NCI-H2029 (cell line): ENCODE measurements at regions not wholly inside any gene's neighbourhood (a gene's known extent, or its start where the extent isn't known, plus 50 kb on each side); places are given as distances from the start of the nearest gene placed in this dataset.
"Not testable (repeated sequence)": the region's sequence is repeated elsewhere in the genome, so short reads cannot be mapped to it uniquely, and the experiment has no call there.

Experiments
- DNase-seq: peaks from one replicate; lab custom pipeline; 2025; lab: John Stamatoyannopoulos, UW

DNA sequence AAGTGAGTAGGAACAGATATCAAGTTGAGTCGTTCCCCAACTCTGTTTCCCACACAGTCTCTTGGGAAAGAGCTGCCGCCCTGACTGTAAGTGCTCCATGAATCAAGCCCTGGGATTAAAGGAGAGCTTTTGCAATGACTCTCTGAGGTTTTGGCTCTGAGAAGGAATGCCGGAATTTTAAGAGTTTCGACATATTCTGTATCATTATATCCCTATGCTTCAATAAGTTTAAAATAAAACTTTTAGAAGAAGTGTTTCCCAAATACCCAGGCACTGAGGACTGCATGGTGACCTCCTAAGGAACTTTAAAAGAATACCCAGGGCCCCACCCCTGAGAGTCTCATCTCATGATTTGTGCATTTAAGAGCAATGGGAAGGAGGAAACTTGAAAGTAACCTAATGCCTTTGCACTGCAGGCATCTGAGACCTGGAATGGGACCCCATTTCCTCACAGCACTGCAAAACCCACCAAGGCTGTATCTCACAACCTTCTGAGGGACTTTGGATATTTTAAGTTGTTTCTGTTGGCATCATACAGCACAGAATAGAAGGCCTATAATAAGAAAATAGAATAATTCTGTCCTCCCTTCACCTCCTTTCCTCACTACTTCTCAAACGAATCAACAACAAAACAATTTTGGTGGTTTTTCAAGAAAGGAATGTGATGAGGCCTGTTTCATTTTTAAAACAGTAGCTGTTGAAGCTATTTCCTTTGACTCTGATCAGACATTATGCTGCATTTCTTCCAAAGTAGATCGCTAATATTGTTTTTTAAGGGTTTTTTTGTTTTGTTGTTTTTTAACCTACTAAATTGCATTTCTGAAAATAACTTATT lies 121.2 kb downstream of the GASK1B start:
- DNase-seq, result no peak

DNA sequence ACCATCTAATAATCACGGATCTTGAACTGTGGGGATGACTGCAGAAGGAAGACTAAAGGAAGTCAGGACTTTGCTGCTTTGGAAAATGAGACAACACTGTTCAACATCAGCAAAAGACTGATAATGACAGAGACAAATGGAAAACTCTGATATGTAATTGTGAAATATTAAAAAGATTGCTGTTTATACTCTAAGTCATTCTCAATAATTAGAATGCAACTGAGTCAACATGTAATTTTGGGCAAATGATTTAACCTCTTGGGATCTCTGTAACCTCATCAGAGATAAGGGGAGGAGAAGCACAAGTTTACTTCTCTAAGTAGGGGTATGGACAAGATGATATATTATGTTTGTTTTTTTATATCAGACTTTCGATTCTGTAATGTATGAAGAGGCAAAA lies 121.9 kb downstream of the GASK1B start:
- no peak for DNase-seq

DNA sequence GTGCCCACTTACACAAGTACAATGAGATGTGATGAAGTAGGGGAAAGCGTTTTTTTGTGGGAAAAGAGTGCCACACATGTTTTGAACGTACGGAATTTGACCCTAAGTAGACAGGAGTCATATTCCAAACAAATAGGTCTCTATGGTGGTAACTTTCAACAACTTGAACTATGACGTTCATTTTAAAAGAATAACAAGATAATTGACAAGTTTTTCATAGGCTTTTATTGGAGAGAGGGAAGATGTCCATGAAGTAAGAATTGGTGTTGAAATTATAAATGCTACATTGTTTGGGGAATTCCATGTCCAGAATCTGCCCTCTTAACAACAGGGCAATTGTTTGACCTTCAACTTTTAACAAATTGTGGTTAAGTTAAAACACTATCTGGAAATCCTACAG lies 126.5 kb downstream of the GASK1B start:
- no peak for DNase-seq

DNA sequence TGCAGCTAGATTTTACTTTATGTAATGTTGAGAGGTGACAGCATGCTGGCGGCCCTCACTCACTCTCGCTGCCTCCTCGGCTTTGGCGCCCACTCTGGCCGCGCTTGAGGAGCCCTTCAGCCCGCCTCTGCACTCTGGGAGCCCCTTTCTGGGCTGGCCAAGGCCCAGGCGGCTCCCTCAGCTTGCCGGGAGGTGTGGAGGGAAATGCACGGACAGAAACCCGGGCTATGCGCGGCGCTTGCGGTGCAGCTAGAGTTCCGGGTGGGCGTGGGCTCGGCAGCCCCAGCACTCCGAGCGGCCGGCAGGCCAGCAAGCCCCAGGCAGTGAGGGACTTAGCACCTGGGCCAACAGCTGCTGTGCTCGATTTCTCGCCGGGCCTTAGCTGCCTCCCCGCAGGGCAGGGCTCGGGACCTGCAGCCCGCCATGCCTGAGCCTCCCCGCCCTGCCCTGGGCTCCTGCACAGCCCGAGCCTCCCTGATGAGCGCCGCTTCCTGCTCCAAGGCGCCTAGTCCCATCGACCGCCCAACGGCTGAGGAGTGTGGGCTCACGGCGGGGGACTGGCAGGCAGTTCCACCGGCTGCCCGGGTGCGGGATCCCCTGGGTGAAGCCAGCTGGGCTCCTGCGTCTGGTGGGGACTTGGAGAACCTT lies 128.7 kb downstream of the GASK1B start:
- no peak for DNase-seq

DNA sequence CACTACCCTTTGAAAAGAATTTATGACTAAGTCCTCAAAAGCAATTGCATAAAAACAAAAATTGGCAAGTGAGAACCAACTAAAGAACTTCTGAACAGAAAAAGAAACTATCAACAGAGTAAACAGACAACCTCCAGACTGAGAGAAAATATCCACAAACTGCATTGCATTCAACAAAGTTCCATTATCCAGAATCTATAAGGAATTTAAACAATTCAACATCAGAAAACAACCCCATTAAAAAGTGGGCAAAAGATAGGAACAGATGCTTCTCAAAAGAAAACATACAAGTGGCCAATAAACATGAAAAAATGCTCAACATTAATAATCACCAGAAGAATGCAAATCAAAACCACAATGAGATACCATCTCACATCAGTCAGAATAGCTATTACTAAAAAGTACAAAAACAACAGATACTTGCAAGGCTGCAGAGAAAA lies 130.2 kb downstream of the GASK1B start:
- no peak for DNase-seq

DNA sequence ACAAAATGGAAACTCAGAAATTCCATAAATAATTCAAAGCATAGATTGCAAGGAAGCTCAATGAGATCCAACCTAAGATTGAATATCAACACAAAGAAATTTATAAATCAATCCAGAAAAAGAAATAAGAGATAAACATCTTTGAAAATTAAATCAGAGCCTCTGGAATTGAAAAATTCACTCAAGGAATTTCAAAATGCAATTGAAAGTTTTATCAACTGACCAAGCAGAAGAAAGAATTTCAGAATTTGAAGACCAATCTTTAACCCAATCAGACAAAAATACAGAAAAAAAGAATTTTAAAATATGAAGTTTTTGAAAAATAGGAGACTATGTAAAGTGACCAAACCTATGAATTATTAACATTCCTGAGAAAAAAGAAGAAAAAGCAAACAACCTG lies 134.1 kb downstream of the GASK1B start:
- no peak for DNase-seq

DNA sequence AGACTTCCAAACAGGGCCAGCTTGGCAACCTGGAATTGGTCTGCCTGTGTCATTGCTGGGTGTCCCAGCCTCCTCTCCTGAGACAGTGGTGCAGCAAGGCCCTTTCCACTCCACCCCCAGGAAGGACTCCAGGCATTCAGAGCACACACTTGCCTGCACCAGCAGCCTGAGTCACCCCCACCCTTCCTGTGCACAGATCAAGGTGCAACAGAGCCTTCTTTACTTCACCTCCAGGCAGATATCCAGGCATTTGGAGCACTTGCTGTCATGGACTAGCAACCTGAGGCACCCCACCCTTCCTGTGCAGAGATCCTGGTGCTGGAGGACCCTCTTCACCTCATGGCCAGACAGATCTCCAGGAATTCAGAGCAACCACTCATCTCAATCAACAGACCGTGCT lies 135.8 kb downstream of the GASK1B start:
- no peak for DNase-seq

DNA sequence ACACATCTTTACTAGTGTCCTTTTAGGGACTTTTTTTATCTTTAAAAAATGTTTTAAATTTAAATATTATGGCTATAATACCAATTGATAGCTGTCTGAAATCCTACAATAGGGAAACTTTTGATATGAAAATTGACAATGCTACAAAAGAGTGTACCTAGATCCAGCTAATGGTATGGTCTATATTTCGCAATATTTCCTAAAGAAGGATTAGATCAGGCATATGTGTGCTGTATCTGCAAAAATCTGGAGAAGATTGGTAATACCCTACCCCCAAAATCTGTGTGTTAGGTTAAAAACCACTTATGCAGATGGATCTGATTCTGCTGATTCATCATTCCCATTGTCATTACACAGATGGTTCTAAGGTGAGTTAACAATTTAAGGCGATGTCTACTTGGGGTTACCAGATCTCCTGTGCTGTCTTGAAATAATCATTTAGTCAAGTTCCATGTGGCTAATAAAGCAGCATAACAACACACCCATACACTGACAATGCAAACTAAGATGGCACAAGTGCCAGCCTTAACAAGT lies 137.1 kb downstream of the GASK1B start:
- no peak for DNase-seq

DNA sequence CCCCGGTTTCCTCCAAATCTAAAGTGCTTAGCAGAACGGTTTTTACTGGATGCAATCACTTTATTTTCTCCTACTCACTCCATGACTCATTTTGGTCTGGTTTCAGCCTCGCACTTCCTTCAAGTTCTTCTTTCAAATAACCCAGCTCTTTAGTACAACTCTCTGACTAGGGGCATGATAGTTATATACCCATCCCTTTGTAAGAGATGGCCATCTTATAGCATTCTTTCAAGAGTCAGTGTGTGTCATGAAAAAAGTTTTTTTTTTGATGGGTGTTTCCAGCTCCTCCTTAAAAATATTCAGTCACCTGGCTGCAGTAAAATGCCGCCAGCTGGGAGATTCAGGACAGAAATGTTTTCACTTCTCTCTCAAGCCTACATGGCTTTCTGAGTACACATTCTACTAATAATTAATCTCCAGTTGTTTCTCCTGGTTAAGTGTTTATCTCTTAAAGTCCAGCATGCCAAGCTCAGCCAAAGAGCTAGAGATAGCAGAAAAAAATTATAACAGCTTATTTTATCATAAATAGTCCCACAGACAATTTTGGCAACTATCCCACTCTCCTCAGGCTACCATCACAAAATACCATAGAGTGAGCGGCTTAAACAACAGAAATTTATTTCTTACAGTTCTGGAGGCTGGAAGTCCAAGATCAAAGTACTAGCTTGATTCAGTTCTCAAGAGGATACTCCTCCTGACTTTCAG lies 139.3 kb downstream of the GASK1B start:
- no peak for DNase-seq

DNA sequence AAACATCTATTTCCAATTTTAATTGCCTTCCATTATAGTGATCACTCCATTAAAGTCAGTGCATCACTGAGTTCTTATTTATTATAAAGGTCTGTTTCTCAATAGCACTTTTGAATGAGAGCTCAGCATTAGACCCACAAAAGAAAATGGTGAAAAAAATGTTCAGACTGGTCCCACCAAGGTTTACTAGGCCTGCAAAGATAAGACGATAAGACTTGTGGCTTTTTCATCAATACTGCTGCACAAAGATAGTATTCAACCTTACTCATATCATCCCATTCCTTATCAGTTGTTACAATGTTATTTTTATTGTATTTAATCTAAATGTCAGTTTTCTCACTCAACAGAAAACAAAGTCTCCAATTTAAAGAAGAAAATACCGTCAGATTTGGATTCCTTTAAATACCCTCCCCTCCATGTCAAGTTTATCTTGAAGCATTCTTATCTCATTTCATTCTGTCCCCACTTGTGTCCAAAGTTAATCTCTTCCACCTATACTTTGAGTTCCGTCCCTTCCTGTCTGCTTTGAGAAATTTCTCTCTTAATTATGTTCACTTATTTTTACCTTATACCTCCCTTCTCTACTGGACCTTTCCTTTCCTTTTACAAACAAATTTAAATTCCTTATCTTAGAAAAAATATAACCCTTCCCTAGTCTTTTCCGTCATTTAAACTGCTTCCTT lies 140.0 kb downstream of the GASK1B start:
- DNase-seq, result no peak

DNA sequence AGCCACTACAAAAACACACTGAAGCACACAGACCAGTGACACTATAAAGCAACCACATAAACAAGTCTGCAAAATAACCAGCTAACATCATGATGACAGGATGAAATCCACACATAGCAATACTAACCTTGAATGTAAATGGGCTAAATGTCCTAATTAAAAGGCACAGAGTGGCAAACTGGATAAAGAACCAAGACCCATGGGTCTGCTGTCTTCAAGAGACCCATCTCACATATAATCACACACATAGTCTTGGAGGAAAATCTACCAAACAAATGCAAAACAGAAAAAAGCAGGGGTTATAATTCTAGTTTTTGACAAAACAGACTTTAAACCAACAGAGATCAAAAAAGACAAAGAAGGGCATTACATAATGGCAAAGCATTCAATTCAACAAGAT lies 144.4 kb downstream of the GASK1B start:
- not testable (repeated sequence) for DNase-seq

DNA sequence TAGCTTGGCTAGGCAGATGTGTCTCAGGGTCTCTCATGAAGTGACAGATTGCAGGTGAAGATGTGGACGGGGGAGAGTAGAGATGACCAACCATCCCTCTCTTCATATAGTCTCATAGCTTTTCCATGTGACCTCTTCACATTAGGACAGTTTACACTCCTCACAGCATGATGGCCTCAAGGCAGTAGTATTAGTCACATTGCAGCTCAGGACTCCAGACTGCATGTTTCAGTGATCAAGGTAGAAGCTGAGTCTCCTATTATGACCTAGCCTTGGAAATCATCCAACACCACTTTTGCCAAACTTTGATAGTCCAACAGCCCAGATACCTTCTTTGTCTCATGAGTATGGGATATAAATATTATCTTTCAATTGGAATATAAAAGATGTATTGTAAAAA lies 147.7 kb downstream of the GASK1B start:
- no peak for DNase-seq

DNA sequence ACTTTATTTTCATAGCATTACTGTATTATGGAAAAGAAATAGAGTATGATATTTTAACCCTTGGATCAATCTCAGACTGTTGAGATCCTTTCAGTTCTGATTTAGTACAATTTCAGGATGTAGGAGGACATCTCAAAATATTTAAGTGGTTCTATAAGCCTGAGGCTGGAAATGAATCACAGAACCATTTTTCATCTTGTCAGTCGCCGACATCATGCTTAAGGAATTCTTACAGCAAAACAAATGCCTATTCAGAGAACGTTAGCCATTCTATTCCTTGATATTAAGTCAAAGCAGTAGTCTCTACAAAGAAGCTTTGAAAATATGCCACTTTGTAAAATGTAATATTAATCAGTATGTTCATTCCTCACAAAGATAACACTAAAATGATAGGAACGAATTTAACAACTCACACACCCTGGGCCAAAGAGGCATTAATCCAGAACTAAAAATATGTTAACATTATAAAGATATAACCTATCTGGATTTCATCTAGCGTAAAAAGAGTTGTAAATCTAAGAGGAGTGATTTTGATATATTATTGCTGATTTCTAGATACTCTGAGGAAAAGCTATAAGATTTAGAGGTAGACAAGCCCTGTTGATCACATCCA lies 152.0 kb downstream of the GASK1B start:
- no peak for DNase-seq

DNA sequence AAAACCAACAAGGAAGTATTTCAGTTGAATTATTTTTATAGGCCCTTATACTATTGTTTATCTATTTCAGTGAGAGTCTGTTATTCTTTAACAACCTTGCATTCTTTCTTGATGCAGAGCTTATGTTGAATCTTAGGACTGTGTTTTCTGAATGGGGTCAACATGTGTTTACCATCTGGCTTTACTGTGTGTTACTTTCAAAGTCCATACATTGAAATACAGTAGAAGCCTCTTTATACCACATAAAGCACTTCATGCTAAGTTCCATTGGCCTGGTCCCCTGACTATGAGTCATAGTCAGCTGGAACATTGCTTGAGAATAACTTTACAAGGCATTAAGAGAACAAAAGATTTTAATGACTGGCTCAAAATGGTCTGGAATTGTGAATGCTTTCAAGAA lies 152.6 kb downstream of the GASK1B start:
- no peak for DNase-seq

DNA sequence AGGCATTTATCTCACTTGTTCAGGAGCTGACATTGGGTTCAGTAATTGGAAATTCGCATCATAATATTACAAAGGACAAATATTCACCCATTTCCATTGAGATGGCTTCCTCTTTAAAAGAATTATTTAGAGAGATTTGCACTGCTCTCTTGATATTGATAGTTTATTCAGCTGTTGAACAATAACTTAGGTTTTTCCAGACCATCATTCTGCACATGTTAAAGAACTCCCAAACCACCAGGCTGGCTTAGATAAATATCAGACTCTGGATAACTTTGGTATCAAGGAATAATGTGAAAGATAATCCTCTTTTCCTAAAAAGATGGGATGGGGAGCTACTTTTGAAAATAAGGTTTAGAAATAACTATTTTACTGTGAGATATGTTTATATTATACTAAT lies 154.0 kb downstream of the GASK1B start:
- no peak for DNase-seq

DNA sequence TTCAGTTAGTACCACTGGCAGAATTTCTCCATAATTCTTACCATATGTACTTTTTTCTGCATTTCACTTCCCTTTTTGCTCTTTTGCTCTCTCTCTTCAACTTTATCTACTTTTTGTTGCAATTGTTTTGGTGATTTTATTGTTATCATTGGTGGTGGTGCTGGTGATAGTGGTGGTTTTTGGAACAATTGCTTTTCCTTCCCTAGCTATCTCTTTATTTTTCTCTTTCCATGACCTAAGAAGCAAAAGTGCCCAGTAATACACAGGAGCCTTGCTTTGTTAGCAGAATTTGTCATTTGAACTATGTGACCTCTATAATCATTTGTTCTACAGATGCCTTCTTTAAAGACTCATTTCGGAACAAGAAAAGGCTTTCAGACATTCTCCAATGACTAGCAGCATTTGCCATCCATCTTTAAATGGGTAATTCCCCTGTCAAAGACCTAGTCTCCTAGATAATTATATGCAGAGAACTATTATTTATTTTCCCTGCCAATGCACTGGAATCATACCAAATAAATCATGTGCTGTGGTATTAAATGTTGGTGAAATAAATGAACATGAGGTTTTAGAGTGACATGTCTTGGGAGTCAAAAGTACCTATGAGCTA lies 154.5 kb downstream of the GASK1B start:
- no peak for DNase-seq

DNA sequence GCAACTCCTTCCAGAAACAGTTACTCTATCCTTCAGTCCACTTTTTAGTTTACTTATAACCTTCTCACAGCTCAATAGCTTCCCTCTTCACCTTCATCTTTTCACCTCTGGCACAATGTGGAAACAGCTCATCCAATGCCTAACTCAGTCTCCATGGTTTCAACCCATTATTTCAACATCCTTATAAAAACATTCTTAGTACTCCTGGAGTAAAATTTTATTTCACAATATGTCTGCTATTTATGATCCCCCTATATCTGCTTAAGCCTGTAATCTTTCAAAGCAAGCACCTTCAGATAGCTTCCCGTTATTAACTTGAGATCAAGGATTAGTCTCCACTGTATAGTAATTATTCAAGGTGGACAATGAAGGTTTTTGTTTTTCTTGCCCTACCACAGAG lies 156.3 kb downstream of the GASK1B start:
- no peak for DNase-seq

DNA sequence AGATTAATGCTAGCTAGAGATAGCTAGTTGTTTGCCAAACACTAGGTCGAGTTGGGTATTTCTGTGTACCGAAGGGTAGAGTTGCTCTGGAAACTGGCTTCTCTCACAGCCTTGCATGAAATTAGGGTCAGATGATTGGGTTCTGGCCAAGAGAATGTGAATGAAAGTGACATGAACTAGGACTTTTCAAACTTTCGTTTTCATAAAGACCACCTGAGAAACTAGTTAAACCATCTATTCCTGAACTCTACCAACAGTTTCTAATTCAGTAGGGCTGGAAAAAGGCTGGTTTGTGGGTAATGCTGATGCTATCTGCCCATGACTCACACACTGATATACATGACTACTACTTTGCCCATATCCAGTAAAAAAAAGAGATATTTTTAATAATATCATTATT lies 157.6 kb downstream of the GASK1B start:
- DNase-seq, result no peak

DNA sequence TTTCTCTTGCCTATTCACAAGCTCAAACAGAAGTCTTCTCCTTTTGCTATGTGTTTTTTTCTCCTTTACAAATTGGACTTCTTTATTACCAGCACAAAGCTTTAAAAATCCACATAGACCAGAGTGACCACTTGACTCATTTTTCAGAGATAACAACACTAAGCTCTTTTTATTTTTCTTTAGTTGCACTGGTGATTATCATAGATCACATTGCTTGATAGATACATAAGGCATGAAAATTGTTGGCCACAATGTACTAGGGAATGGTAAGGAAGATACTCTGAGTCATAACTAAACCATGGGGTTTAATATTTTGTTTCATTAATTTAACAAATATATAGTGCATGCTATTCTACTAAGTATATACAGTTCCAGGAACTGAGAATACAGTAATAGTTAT lies 159.0 kb downstream of the GASK1B start:
- DNase-seq, result no peak

DNA sequence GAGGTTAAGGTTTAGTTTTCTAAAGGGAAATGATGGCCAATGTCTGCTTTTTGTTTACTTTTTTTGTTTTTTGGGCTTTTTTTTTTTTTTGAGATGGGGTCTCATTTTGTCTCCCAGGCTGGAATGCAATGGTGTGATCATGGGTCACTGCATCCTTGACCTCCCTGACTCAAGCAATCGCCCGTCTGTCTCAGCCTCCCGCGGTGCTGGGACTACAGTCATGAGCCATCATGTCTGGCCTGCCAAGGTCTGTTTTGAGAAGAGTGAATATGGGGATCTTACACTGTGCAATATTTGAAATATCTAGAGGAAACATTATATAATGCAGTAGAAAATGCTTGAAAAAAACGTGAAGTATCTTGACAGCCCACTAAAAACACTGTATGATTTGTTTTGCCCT lies 162.5 kb downstream of the GASK1B start:
- DNase-seq, result no peak

DNA sequence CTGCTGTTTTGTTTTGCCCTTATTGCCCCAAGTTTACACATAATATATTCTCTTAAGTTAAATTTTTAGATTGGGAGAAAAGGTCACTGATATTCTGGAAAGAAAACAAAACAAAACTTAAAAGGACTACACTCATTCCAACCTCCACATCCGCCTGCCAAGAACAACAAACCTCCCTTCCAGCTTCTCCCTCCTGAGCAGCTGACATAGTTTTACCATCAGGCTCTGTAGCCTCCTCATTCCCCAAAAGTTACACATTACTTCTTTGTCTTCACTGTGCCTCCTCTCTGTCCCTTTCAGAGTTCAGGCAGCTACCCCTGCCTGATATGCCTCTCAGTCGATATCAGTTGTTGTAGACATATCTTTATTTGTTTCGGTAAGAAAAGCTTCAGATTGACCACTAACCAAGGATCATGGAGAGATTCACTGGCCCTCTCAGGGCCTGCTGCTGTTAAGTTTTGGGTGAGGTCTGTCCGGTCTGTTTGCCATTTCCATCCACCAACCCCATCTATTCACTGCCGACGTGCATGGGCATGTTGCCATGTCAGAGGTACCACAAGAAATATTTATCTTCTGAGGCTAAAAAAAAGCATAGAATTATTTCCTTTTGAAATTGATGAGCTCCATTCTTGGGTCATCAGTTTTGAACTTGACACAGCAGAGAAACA lies 164.1 kb downstream of the GASK1B start:
- DNase-seq, result no peak
